ENCODE measurements at regions not wholly inside any gene's neighbourhood (a gene's known extent, or its start where the extent isn't known, plus 50 kb on each side); places are given as distances from the start of the nearest gene placed in this dataset.

DNA sequence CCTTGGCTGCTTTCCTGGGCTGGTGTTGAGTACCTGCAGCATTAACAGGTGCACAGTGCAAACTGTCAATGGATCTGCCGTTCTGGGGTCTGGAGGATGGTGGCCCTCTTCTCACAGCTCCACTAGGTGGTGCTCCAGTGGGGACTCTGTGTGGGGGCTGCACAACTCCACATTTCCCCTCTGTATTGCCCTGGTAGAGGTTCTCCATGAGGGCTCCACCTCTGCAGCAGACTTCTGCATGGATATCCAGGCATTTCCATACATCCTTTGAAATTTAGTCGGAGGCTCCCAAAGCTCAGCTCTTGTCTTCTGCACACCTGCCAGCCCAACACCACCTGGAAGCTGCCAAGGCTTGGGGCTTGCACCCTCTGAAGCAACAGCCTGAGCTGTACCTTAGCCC lies 198.6 kb downstream of the GXYLT1 start:
- TF ChIP-seq, protein P1, sequence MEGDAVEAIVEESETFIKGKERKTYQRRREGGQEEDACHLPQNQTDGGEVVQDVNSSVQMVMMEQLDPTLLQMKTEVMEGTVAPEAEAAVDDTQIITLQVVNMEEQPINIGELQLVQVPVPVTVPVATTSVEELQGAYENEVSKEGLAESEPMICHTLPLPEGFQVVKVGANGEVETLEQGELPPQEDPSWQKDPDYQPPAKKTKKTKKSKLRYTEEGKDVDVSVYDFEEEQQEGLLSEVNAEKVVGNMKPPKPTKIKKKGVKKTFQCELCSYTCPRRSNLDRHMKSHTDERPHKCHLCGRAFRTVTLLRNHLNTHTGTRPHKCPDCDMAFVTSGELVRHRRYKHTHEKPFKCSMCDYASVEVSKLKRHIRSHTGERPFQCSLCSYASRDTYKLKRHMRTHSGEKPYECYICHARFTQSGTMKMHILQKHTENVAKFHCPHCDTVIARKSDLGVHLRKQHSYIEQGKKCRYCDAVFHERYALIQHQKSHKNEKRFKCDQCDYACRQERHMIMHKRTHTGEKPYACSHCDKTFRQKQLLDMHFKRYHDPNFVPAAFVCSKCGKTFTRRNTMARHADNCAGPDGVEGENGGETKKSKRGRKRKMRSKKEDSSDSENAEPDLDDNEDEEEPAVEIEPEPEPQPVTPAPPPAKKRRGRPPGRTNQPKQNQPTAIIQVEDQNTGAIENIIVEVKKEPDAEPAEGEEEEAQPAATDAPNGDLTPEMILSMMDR (conservative IDR thresholded peaks at IDR 0.05; ENCODE audit: low read depth) = no peak
- H3K27ac ChIP-seq = no peak overlapping the region
- DNase-seq (ENCODE audit: low spot score) = no peak
- ChIA-PET CTCF (interaction anchor here (0.6 kb wide), 1 partner anchor 41 kb away, joined by 4 read pairs; no protein-coding TSS in a partner anchor), POLR2A (ENCODE audit: low non-redundant PET) (no interaction called here)

DNA sequence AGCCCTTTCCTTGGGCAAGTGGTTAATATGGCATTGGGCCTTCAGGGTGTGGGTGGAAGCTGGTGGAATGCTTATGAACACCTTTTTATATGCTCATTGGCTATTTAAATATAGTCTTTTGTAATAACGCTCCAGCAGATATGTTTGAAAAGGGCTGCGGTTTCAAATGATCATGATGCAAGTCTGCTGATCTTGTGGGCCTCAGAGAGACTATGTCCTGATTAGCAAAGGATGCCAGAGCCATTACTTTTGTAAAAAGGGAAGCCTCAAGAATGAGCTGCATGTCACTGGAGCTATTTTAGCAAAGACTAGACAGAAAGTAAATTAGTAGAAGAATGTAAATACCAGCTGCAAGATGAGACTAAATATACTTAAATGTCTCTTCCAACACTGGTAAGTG lies 200.5 kb downstream of the GXYLT1 start:
- POLR2A ChIA-PET (ENCODE audit: low non-redundant PET) = no interaction called here
- DNase-seq (ENCODE audit: low spot score) = no peak
- CTCF ChIA-PET = no interaction called here
- TF ChIP-seq, protein P1 (conservative IDR thresholded peaks at IDR 0.05; ENCODE audit: low read depth) = no peak
- no peak overlapping the region for H3K27ac ChIP-seq

DNA sequence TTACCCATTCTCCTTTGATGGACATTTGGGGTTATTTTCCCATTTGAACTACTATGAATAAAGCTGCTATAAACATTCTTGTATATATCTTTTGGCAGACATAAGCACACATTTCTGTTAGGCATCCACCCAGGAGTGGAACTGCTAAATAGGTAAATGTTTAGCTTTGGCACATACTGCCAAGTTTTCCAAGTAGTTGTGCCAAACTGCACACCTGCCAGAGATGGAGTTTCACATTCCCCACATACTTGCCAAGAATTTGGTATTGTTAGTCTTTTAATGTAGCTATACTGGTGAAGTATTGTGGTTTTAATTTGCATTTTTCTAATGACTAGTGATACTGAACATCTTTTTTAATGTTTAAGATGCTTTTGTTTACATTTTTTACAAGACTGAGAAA lies 201.0 kb downstream of the GXYLT1 start:
- ChIA-PET CTCF (no interaction called here), POLR2A (ENCODE audit: low non-redundant PET) (no interaction called here)
- no peak overlapping the region for H3K27ac ChIP-seq
- no peak for DNase-seq (ENCODE audit: low spot score)
- TF ChIP-seq, protein P1 (conservative IDR thresholded peaks at IDR 0.05; ENCODE audit: low read depth) = no peak

GRCh38 chr12:41942354-41942753 lies 202.3 kb downstream of the GXYLT1 start:
- DNase-seq (ENCODE audit: low spot score) = no peak
- ChIA-PET POLR2A (ENCODE audit: low non-redundant PET) (no interaction called here), CTCF (interaction anchor here (0.6 to 0.7 kb wide), 3 partner anchors 9 to 1340 kb away, joined by 3 read pairs; no protein-coding TSS in a partner anchor)
- TF ChIP-seq, protein P1 (conservative IDR thresholded peaks at IDR 0.05; ENCODE audit: low read depth) = no peak
- H3K27ac ChIP-seq = no peak overlapping the region

DNA sequence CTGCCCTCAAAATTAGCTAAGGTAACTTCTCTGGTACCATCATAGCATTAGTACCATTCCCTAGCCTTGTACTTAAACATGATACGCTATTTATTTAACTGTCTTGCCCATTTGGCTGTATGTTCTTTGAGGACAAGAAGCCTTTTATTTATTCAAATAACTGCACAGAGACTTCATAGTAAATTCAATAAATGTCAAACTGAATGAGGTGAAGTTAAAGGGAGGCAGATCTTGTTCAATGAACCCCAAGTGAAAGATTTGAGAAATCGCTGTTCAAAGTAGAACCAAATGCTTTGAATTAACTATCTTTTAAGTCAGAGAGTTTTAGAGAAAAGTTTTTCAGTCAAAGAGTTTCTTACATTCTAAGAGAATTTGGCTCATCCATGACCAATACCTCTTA lies 203.6 kb downstream of the GXYLT1 start:
- CTCF ChIA-PET = interaction anchor here (0.7 kb wide), 1 partner anchor 1341 kb away, joined by 3 read pairs; no protein-coding TSS in a partner anchor
- H3K27ac ChIP-seq = no peak overlapping the region
- POLR2A ChIA-PET (ENCODE audit: low non-redundant PET) = no interaction called here
- no peak for DNase-seq (ENCODE audit: low spot score)
- TF ChIP-seq, protein P1 (conservative IDR thresholded peaks at IDR 0.05; ENCODE audit: low read depth) = no peak

- DNase-seq (ENCODE audit: low spot score) = no peak
- ChIA-PET CTCF (interaction anchor here (0.6 to 0.7 kb wide), 2 partner anchors 84 to 1341 kb away, joined by 3 read pairs; no protein-coding TSS in a partner anchor), POLR2A (ENCODE audit: low non-redundant PET) (no interaction called here)
- TF ChIP-seq, protein P1 (conservative IDR thresholded peaks at IDR 0.05; ENCODE audit: low read depth) = no peak
- no peak overlapping the region for H3K27ac ChIP-seq
Measured at GRCh38 chr12:41940571-41940970, 204.1 kb downstream of the GXYLT1 start.

DNA sequence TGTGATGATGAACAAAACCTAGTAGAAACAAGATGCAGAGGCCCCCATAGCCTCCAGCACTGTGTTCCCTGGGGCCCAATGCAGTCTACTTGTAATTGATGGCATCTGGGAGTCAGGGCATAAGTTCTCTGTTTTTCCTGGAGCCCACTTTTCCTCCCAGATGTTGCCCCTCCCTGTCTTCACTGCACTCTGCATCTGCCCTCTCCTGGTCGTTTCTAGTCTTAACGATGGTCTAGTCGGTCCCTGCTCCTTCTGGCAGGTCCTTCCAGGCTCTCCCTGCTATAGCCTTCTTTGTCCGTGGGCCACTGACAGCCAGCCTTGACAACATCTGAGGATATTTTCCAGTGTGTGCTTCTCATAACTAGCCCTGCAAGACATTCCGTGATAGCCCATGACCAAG lies 208.3 kb downstream of the GXYLT1 start:
- no peak for DNase-seq (ENCODE audit: low spot score)

More for the DNA sequence above, 208.3 kb downstream of the GXYLT1 start:
- ChIA-PET CTCF (no interaction called here), POLR2A (ENCODE audit: low non-redundant PET) (no interaction called here)
- TF ChIP-seq, protein P1 (conservative IDR thresholded peaks at IDR 0.05; ENCODE audit: low read depth) = no peak
- no peak overlapping the region for H3K27ac ChIP-seq
